ENCODE measurements at regions not wholly inside any gene's neighbourhood (a gene's known extent, or its start where the extent isn't known, plus 50 kb on each side); places are given as distances from the start of the nearest gene placed in this dataset.

DNA sequence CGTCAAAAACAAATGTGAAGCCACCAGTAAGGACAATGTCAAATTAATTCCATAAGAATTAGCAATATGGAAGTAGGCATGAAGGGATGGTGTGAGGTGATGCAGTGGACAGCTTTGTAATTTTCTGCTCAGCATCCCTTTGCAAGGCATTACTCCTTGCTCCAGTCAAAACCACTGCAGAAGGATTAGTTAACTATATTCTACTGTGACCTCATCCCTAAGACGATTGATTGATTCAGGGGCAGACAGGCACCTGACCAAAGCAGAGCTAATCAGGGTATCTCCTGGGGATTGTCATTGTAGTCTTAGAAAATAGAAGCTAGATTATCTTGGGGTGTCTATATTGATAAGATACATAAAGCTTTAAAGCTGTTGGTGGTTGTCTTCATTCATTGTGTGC lies 98.7 kb downstream of the NMUR2 start:
- no peak for DNase-seq (ENCODE audit: low read depth in 4 of 6, low spot score in 6 of 6)
- H3K36me3 ChIP-seq (ENCODE audit: control insufficient read depth, insufficient read depth, low read length), result no peaks in the 10 kb centered on the region
- no peak overlapping the region for H3K4me3 ChIP-seq (ENCODE audit: low read depth, low read length)
- H3K9me3 ChIP-seq (ENCODE audit: control insufficient read depth, insufficient read depth, low read length), result no peaks in the 10 kb centered on the region
- 100% methylated on average over 1 of the region's 2 CpGs for WGBS (ENCODE audit: insufficient coverage)
- no peak overlapping the region for H3K27ac ChIP-seq (ENCODE audit: low read depth, low read length)
- no peaks in the 10 kb centered on the region for H3K4me1 ChIP-seq (ENCODE audit: control insufficient read depth, insufficient read depth, low read length)
- no peaks in the 10 kb centered on the region for H3K27me3 ChIP-seq (ENCODE audit: control insufficient read depth, insufficient read depth, low read length)

DNA sequence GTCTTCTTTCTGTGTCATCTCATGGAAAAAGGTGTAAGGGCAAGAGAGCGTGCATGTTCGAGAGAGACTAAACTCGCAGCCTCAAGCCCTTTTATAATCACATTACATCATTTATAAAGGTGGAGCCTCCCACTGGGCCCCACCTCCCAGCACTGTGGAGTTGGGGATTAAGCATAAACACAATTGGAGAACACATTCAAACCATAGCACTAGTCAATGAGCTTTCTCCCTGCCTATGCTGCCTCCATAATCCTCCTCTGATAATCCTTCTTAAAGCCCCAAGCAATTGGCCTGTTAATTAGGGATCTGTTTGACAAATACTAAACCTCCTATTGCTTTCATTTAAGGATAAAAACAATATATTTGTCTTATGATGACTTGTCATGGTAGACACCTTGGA lies 99.6 kb downstream of the NMUR2 start:
- WGBS (ENCODE audit: insufficient coverage), result no CpG with 5 or more reads among the region's 3 CpGs
- Histone ChIP-seq H3K27ac (ENCODE audit: low read depth, low read length) (no peak overlapping the region), H3K4me1 (ENCODE audit: control insufficient read depth, insufficient read depth, low read length) (no peaks in the 10 kb centered on the region), H3K4me3 (ENCODE audit: low read depth, low read length) (no peak overlapping the region), H3K9me3 (ENCODE audit: control insufficient read depth, insufficient read depth, low read length) (no peaks in the 10 kb centered on the region), H3K36me3 (ENCODE audit: control insufficient read depth, insufficient read depth, low read length) (no peaks in the 10 kb centered on the region), H3K27me3 (ENCODE audit: control insufficient read depth, insufficient read depth, low read length) (no peaks in the 10 kb centered on the region)
- DNase-seq (ENCODE audit: low read depth in 4 of 6, low spot score in 6 of 6), result no peak

GRCh38 chr5:152303841-152304240 lies 101.2 kb downstream of the NMUR2 start:
- H3K36me3 ChIP-seq (ENCODE audit: control insufficient read depth, insufficient read depth, low read length), result no peaks in the 10 kb centered on the region
- H3K4me1 ChIP-seq (ENCODE audit: control insufficient read depth, insufficient read depth, low read length), result no peaks in the 10 kb centered on the region
- no peak overlapping the region for H3K27ac ChIP-seq (ENCODE audit: low read depth, low read length)
- no peak for DNase-seq (ENCODE audit: low read depth in 4 of 6, low spot score in 6 of 6)
- no peaks in the 10 kb centered on the region for H3K27me3 ChIP-seq (ENCODE audit: control insufficient read depth, insufficient read depth, low read length)
- no peaks in the 10 kb centered on the region for H3K9me3 ChIP-seq (ENCODE audit: control insufficient read depth, insufficient read depth, low read length)
- H3K4me3 ChIP-seq (ENCODE audit: low read depth, low read length), result no peak overlapping the region

- DNase-seq (ENCODE audit: low read depth in 4 of 6, low spot score in 6 of 6), result no peak
- Histone ChIP-seq H3K4me3 (ENCODE audit: low read depth, low read length) (no peak overlapping the region), H3K9me3 (ENCODE audit: control insufficient read depth, insufficient read depth, low read length) (no peaks in the 10 kb centered on the region), H3K4me1 (ENCODE audit: control insufficient read depth, insufficient read depth, low read length) (no peaks in the 10 kb centered on the region), H3K27ac (ENCODE audit: low read depth, low read length) (no peak overlapping the region), H3K36me3 (ENCODE audit: control insufficient read depth, insufficient read depth, low read length) (no peaks in the 10 kb centered on the region), H3K27me3 (ENCODE audit: control insufficient read depth, insufficient read depth, low read length) (no peaks in the 10 kb centered on the region)
Observed at GRCh38 chr5:152297866-152298265, 107.2 kb downstream of the NMUR2 start.

- H3K27me3 ChIP-seq (ENCODE audit: control insufficient read depth, insufficient read depth, low read length), result no peaks in the 10 kb centered on the region
- no peak for DNase-seq (ENCODE audit: low read depth in 4 of 6, low spot score in 6 of 6)
- no peaks in the 10 kb centered on the region for H3K9me3 ChIP-seq (ENCODE audit: control insufficient read depth, insufficient read depth, low read length)
- H3K4me3 ChIP-seq (ENCODE audit: low read depth, low read length), result no peak overlapping the region
- no CpG with 5 or more reads among the region's 2 CpGs for WGBS (ENCODE audit: insufficient coverage)
- H3K4me1 ChIP-seq (ENCODE audit: control insufficient read depth, insufficient read depth, low read length), result no peaks in the 10 kb centered on the region
- H3K27ac ChIP-seq (ENCODE audit: low read depth, low read length), result no peak overlapping the region
- no peaks in the 10 kb centered on the region for H3K36me3 ChIP-seq (ENCODE audit: control insufficient read depth, insufficient read depth, low read length)
Observed at GRCh38 chr5:152293189-152293588, 111.9 kb downstream of the NMUR2 start.

- Histone ChIP-seq H3K4me1 (ENCODE audit: control insufficient read depth, insufficient read depth, low read length) (no peaks in the 10 kb centered on the region), H3K27ac (ENCODE audit: low read depth, low read length) (no peak overlapping the region), H3K9me3 (ENCODE audit: control insufficient read depth, insufficient read depth, low read length) (no peaks in the 10 kb centered on the region), H3K4me3 (ENCODE audit: low read depth, low read length) (no peak overlapping the region), H3K27me3 (ENCODE audit: control insufficient read depth, insufficient read depth, low read length) (no peaks in the 10 kb centered on the region), H3K36me3 (ENCODE audit: control insufficient read depth, insufficient read depth, low read length) (no peaks in the 10 kb centered on the region)
- peak in 1 of 6 donors; percentile 17 for DNase-seq (ENCODE audit: low read depth in 4 of 6, low spot score in 6 of 6)
- 62% methylated on average over 3 of the region's 5 CpGs for WGBS (ENCODE audit: insufficient coverage)
Observed at GRCh38 chr5:152290181-152290580, 114.9 kb downstream of the NMUR2 start.

GRCh38 chr5:152288917-152289595 lies 116.0 kb downstream of the NMUR2 start:
- no peak overlapping the region for H3K27ac ChIP-seq (ENCODE audit: low read depth, low read length)
- 60% methylated on average over 1 of the region's 3 CpGs for WGBS (ENCODE audit: insufficient coverage)
- no peaks in the 10 kb centered on the region for H3K36me3 ChIP-seq (ENCODE audit: control insufficient read depth, insufficient read depth, low read length)
- no peak overlapping the region for H3K4me3 ChIP-seq (ENCODE audit: low read depth, low read length)
- no peaks in the 10 kb centered on the region for H3K27me3 ChIP-seq (ENCODE audit: control insufficient read depth, insufficient read depth, low read length)
- H3K9me3 ChIP-seq (ENCODE audit: control insufficient read depth, insufficient read depth, low read length), result no peaks in the 10 kb centered on the region
- H3K4me1 ChIP-seq (ENCODE audit: control insufficient read depth, insufficient read depth, low read length), result no peaks in the 10 kb centered on the region
- no peak for DNase-seq (ENCODE audit: low read depth in 4 of 6, low spot score in 6 of 6)

DNA sequence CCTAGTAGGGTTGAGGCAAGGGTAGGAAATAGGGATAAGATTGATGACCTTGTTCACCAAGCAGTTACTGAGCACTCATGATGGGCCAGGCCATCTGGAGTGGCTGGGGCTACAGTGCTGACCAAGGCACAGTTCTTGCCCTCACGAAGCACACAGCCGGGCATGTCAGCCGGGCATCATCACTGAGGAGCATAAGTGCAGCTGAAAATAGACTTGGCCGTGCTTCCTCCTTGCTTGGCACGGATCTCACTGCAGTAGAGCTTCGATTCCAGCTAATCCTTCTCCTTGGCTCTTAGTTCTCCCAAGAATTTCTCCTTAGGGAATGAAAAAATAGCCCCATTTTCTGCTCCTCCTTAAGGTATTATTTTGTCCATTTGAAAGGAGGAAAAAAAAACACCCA lies 116.6 kb downstream of the NMUR2 start:
- H3K4me3 ChIP-seq (ENCODE audit: low read depth, low read length), result no peak overlapping the region
- no peak overlapping the region for H3K27ac ChIP-seq (ENCODE audit: low read depth, low read length)
- WGBS (ENCODE audit: insufficient coverage), result 66% methylated on average over 5 of the region's 6 CpGs
- peak in 2 of 6 donors; percentile 12 to 26 for DNase-seq (ENCODE audit: low read depth in 4 of 6, low spot score in 6 of 6)
- no peaks in the 10 kb centered on the region for H3K9me3 ChIP-seq (ENCODE audit: control insufficient read depth, insufficient read depth, low read length)
- no peaks in the 10 kb centered on the region for H3K36me3 ChIP-seq (ENCODE audit: control insufficient read depth, insufficient read depth, low read length)
- H3K4me1 ChIP-seq (ENCODE audit: control insufficient read depth, insufficient read depth, low read length), result no peaks in the 10 kb centered on the region
- H3K27me3 ChIP-seq (ENCODE audit: control insufficient read depth, insufficient read depth, low read length), result no peaks in the 10 kb centered on the region

- H3K27me3 ChIP-seq (ENCODE audit: control insufficient read depth, insufficient read depth, low read length), result no peaks in the 10 kb centered on the region
- no peaks in the 10 kb centered on the region for H3K36me3 ChIP-seq (ENCODE audit: control insufficient read depth, insufficient read depth, low read length)
- WGBS (ENCODE audit: insufficient coverage), result 77% methylated on average over 3 of the region's 3 CpGs
- H3K4me3 ChIP-seq (ENCODE audit: low read depth, low read length), result no peak overlapping the region
- no peaks in the 10 kb centered on the region for H3K4me1 ChIP-seq (ENCODE audit: control insufficient read depth, insufficient read depth, low read length)
- H3K27ac ChIP-seq (ENCODE audit: low read depth, low read length), result no peak overlapping the region
- DNase-seq (ENCODE audit: low read depth in 4 of 6, low spot score in 6 of 6), result no peak
- H3K9me3 ChIP-seq (ENCODE audit: control insufficient read depth, insufficient read depth, low read length), result no peaks in the 10 kb centered on the region
Observed at GRCh38 chr5:152285764-152286163, 119.3 kb downstream of the NMUR2 start.

DNA sequence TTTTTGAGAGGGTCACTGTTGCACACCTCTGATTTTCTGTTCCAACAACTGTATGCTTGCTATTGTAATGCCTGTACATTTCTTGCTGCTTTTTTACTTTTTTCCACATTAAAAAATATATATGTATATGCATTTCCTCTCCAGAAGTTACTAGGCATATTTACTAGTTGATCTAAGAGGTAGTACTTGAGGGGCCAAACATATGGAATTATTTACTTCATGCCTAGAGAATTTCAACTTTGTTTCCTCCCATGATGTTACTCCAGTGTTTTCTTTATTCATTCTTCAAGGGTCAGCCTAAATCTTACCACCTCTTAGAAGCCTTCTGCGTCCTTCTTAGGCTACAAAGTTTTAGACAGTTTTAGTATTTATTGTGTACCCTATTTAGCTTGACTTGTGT lies 122.7 kb downstream of the NMUR2 start:
- Histone ChIP-seq H3K36me3 (ENCODE audit: control insufficient read depth, insufficient read depth, low read length) (no peaks in the 10 kb centered on the region), H3K4me1 (ENCODE audit: control insufficient read depth, insufficient read depth, low read length) (no peaks in the 10 kb centered on the region), H3K9me3 (ENCODE audit: control insufficient read depth, insufficient read depth, low read length) (no peaks in the 10 kb centered on the region), H3K27me3 (ENCODE audit: control insufficient read depth, insufficient read depth, low read length) (no peaks in the 10 kb centered on the region), H3K4me3 (ENCODE audit: low read depth, low read length) (no peak overlapping the region), H3K27ac (ENCODE audit: low read depth, low read length) (no peak overlapping the region)
- WGBS (ENCODE audit: insufficient coverage), result no CpG with 5 or more reads among the region's 1 CpG
- no peak for DNase-seq (ENCODE audit: low read depth in 4 of 6, low spot score in 6 of 6)

Measured in spinal cord (tissue), 9 donors.